ENCODE measurements at regions not wholly inside any gene's neighbourhood (a gene's known extent, or its start where the extent isn't known, plus 50 kb on each side); places are given as distances from the start of the nearest gene placed in this dataset.
"Not testable (repeated sequence)": the region's sequence is repeated elsewhere in the genome, so short reads cannot be mapped to it uniquely, and the experiment has no call there.

DNA sequence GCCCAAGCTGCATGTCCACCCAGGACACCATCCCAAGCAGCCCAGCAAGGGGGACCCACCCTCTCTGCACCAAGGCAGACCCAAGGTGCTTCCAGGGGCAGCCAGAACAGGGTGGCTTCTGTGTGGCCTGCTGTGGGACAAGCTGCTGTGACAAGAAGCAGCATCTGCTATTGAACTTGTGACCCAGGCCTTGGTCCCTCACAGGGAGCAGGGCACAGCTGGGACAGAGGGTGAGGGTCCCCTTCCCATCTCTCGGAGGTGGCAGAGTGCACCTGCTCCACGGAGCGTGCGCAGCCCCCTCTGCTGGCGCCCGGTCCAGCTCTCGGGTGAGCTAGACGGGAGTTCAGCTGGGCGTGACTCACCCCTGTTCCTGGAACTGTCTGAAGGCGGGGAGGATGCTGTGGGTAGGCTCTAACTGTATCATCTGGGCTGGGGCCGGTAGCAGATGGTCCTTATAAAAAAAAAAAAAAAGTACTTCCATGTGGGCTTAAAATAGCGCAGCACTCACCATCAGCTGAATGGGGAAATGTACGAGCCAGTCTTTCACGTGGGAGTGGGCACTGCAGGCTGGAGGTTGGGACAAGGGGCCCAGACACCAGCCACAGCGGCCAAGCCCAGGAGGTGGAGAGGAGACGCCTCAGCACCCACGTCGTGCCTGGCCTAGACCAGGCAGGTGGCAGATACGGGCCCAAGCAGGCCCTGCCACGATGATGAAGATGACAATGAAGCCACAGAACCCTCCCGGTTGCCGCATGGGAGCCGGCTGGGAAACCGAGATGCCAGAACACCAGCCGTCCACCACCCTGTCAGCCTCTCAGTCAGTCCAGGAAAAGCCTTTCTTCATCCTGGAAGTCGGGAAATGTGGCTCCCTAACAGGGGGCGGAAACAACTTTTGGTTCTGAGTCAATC, 136.8 kb upstream of the ID2 start:
- DNase-seq (ENCODE audit: low spot score) = peak; percentile 65

- no peak for DNase-seq (ENCODE audit: low spot score)
Measured at GRCh38 chr2:8545695-8546611, 135.9 kb upstream of the ID2 start.

- DNase-seq (ENCODE audit: low spot score) = no peak
Measured at GRCh38 chr2:8546612-8547283, 135.1 kb upstream of the ID2 start.

DNA sequence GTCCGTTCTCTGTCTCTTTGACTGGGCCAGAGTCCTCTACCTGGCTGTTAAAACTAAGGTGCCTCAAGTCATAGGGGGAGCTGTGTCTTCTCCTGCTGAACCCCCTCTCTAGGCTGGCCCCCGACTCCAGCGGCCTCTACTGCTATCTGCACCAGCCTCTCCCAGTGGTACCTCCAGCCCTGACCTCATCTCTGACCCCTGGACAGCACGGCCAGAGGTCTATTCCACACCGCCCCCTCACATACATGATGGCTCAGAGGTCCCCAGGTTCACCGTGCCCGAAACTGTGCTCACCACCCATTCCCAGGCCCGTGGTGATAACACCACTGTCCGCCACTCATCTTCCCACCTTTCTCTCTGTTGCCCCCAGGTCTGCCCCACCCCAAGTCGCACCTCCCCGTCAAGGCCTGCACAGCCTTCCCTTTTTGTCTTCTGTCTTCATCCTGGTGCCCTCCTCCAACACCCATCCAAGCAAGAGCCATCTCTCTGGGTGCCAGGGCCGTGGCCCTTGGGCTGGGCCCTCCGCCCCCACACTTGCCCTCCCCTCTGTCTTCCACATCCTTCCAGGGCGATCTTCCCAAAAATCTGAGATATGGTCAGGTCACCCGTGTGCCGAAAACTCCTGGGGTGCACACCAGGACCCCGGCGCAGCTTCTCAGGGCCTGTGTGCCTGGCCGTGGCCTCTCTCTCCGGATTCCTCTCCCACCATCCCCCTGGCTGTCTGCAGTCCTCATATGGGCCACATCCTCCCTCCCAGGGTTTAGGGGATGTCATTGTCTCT, 134.4 kb upstream of the ID2 start:
- no peak for DNase-seq (ENCODE audit: low spot score)

DNA sequence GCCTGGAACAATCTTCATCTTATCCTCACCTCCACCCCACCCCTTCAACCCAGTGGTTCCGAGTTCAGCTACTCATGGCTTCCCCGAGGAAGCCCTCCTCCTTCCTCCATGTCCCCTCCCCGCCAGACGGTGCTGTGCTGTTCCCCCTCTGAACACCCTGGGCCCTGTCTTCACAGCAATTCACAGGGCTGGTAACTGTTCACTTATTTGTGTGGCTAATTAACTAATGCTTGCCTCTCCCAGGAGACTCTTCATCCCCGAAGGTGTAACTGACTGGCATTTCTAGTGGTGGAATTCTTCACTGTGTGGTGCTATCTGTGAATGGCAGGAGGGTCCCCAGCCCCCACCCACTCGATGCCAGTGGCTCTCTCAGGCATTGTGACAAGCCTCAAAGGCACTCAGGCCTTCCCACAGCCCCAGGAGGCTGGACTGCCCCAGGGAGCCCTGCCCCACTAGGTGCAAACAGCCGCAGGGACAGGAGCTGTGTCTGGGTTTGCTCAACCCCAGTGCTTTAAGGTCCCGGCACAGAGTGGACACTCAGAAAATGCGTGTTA, 133.7 kb upstream of the ID2 start:
- DNase-seq (ENCODE audit: low spot score) = no peak

GRCh38 chr2:8548619-8549150, 133.2 kb upstream of the ID2 start:
- DNase-seq (ENCODE audit: low spot score) = no peak

GRCh38 chr2:8549273-8549922, 132.5 kb upstream of the ID2 start:
- DNase-seq (ENCODE audit: low spot score) = no peak

GRCh38 chr2:8549942-8550341, 131.9 kb upstream of the ID2 start:
- DNase-seq (ENCODE audit: low spot score) = no peak

GRCh38 chr2:8550481-8550880, 131.4 kb upstream of the ID2 start:
- DNase-seq (ENCODE audit: low spot score) = no peak

DNA sequence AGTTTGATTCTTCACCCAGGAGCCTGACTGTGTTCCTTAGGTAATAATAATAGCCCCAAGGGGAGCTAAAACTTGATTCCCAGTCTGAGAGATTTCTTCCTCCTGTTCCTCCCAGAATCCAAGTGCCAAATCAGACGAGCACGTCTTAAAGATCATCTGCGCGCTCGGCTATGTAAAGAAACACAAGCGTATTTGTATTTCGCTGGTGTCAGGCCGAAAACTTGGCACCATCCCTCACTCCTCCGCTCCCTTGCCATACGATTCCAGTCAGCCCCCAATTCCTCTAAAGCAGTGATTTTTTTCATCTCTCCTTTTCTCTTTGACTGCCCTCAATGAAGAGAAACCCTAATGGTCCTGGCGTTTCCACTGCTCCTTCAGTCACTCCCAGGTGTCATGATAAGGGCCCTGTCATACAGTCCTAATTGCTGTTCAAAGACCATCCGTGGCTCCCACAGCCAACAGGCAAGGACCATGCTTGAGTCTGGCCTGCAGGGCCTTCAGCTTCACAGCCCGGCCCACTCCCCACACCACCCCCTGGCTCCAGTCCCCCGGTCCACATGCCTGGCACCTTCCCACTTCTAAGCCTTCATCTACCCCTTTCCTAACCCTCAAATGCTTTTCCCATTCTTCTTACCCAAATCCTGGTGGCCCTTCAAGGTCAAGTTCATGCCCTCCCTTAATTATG, 130.8 kb upstream of the ID2 start:
- no peak for DNase-seq (ENCODE audit: low spot score)

- no peak for DNase-seq (ENCODE audit: low spot score)
Measured at GRCh38 chr2:8551622-8552074, 130.2 kb upstream of the ID2 start.

GRCh38 chr2:8552293-8552801, 129.5 kb upstream of the ID2 start:
- DNase-seq (ENCODE audit: low spot score) = no peak

- DNase-seq (ENCODE audit: low spot score) = no peak
Measured at GRCh38 chr2:8553643-8554042, 128.2 kb upstream of the ID2 start.

DNA sequence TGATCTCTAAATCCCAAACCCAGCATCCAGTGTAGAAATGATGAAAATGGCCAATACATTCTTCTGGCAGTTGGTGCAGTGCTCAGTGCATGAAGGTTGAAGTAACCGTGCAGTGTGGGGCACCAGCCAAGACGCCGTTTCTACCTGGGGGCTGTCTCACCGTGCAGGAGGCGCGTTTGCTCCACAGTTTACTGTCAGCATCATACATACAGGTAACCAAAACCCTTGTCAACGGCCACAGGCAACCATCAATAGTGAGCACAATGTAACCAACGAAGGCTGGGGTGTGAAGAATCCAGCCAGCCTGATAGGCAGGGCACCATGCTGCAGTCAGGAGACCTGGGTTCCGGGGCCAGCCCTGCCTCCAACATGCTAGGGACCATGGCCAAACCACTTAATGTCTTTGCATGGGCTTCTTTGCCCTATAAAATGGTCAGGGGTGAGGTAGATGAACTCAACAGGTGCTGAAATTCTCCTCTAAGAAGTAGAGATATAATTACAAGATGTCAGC, 127.5 kb upstream of the ID2 start:
- no peak for DNase-seq (ENCODE audit: low spot score)

- no peak for DNase-seq (ENCODE audit: low spot score)
Measured at GRCh38 chr2:8555543-8555942, 126.3 kb upstream of the ID2 start.

- DNase-seq (ENCODE audit: low spot score) = no peak
Measured at GRCh38 chr2:8558096-8558495, 123.8 kb upstream of the ID2 start.

DNA sequence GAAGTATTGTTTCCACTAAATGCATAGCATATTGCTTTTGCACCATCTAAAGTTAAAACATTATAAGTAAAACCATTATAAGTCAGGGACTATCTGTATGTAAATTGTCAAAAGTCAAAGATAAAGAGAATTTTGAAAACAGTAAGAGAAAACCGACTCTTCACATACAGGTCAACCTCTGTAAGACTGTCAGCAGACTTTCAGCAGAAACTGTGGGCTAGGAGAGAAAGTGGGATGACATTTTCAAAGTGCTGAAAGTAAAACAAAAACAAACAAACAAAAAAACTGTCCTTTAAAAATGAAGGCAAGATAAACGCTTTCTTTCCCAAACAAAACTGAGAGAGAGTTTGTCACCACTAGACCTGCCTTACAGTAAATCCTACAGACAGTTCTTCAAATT, 122.9 kb upstream of the ID2 start:
- DNase-seq (ENCODE audit: low spot score) = no peak

DNA sequence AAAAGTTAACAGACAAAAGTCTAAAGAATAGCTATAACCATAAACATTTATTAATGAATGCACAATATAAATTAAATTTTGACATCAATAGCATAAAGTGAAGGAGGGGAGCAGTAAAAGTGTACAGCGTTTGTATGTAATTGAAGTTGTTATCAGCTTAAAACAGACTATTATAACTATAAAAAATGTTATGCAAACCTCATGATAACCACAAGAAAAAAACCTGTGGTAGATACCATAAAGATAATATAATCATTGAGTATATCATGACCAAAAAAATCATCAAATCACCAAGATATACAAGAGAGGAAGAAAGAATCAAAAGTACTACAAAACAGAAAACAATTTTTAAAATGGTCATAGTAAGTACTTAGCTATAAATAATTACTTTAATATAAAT, 122.1 kb upstream of the ID2 start:
- no peak for DNase-seq (ENCODE audit: low spot score)

- not testable (repeated sequence) for DNase-seq (ENCODE audit: low spot score)
Measured at GRCh38 chr2:8561692-8562091, 120.2 kb upstream of the ID2 start.

Data from SK-N-DZ (cell line).